ENCODE measurements at regions not wholly inside any gene's neighbourhood (a gene's known extent, or its start where the extent isn't known, plus 50 kb on each side); places are given as distances from the start of the nearest gene placed in this dataset.

GRCh38 chr10:131654471-131655087 lies 246.2 kb upstream of the PPP2R2D start:
- H2AFZ ChIP-seq (ENCODE audit: low read depth, low read length) = no peak overlapping the region
- H3K27me3 ChIP-seq (ENCODE audit: insufficient read depth, low read depth, low read length) = no peaks in the 10 kb centered on the region
- H3F3A ChIP-seq (ENCODE audit: insufficient read depth, low read length, poor library complexity, severe bottlenecking) = no peaks in the 10 kb centered on the region
- TF ChIP-seq MXI1 (conservative IDR thresholded peaks at IDR 0.05; ENCODE audit: poor library complexity, severe bottlenecking) (no peak), REST (IDR thresholded peaks at IDR 0.05; ENCODE audit: borderline replicate concordance) (no peak), SMC3 (conservative IDR thresholded peaks at IDR 0.05; ENCODE audit: poor library complexity) (no peak), CTCF (IDR thresholded peaks at IDR 0.05; ENCODE audit: poor library complexity, severe bottlenecking) (no peak), RAD21 (conservative IDR thresholded peaks at IDR 0.05) (no peak), EP300 (conservative IDR thresholded peaks at IDR 0.05; ENCODE audit: poor library complexity, severe bottlenecking) (no peak), EZH2 (IDR thresholded peaks at IDR 0.05; ENCODE audit: borderline replicate concordance, insufficient read depth, low read length, poor library complexity, severe bottlenecking) (no peak), TAF1 (IDR thresholded peaks at IDR 0.05; ENCODE audit: low read depth) (no peak), POLR2AphosphoS5 (IDR thresholded peaks at IDR 0.05) (no peak)
- no peak overlapping the region for H3K27ac ChIP-seq (ENCODE audit: low read length)
- no peaks in the 10 kb centered on the region for H3K79me2 ChIP-seq (replicated peaks; ENCODE audit: insufficient read depth, low read length)
- no peaks in the 10 kb centered on the region for H3K36me3 ChIP-seq (ENCODE audit: insufficient read depth, low read length)
- H3K4me2 ChIP-seq (ENCODE audit: low read length) = no peak overlapping the region
- H3K9me2 ChIP-seq (ENCODE audit: insufficient read depth, low read length) = no peaks in the 10 kb centered on the region
- H3K9me3 ChIP-seq (ENCODE audit: low read length) = no peaks in the 10 kb centered on the region
- no peak overlapping the region for H3K4me3 ChIP-seq (ENCODE audit: low read length)
- no peaks in the 10 kb centered on the region for H4K20me1 ChIP-seq (ENCODE audit: insufficient read depth)
- no peak overlapping the region for H3K9ac ChIP-seq (ENCODE audit: low read length)

- no peaks in the 10 kb centered on the region for H4K20me1 ChIP-seq (ENCODE audit: insufficient read depth)
- no peak overlapping the region for H2AFZ ChIP-seq (ENCODE audit: low read depth, low read length)
- TF ChIP-seq RAD21 (conservative IDR thresholded peaks at IDR 0.05) (no peak), CTCF (IDR thresholded peaks at IDR 0.05; ENCODE audit: poor library complexity, severe bottlenecking) (no peak), TAF1 (IDR thresholded peaks at IDR 0.05; ENCODE audit: low read depth) (no peak), EZH2 (IDR thresholded peaks at IDR 0.05; ENCODE audit: borderline replicate concordance, insufficient read depth, low read length, poor library complexity, severe bottlenecking) (no peak), REST (IDR thresholded peaks at IDR 0.05; ENCODE audit: borderline replicate concordance) (no peak), SMC3 (conservative IDR thresholded peaks at IDR 0.05; ENCODE audit: poor library complexity) (no peak), POLR2AphosphoS5 (IDR thresholded peaks at IDR 0.05) (no peak), EP300 (conservative IDR thresholded peaks at IDR 0.05; ENCODE audit: poor library complexity, severe bottlenecking) (no peak), MXI1 (conservative IDR thresholded peaks at IDR 0.05; ENCODE audit: poor library complexity, severe bottlenecking) (no peak)
- H3K27me3 ChIP-seq (ENCODE audit: insufficient read depth, low read depth, low read length) = no peaks in the 10 kb centered on the region
- no peaks in the 10 kb centered on the region for H3K9me2 ChIP-seq (ENCODE audit: insufficient read depth, low read length)
- H3K4me2 ChIP-seq (ENCODE audit: low read length) = no peak overlapping the region
- no peaks in the 10 kb centered on the region for H3K36me3 ChIP-seq (ENCODE audit: insufficient read depth, low read length)
- no peaks in the 10 kb centered on the region for H3K79me2 ChIP-seq (replicated peaks; ENCODE audit: insufficient read depth, low read length)
- H3K4me3 ChIP-seq (ENCODE audit: low read length) = no peak overlapping the region
- no peaks in the 10 kb centered on the region for H3K9me3 ChIP-seq (ENCODE audit: low read length)
- no peak overlapping the region for H3K27ac ChIP-seq (ENCODE audit: low read length)
- no peaks in the 10 kb centered on the region for H3F3A ChIP-seq (ENCODE audit: insufficient read depth, low read length, poor library complexity, severe bottlenecking)
- no peak overlapping the region for H3K9ac ChIP-seq (ENCODE audit: low read length)
Measured at GRCh38 chr10:131655101-131655849, 245.5 kb upstream of the PPP2R2D start.
